K562 (cell line): ENCODE measurements at regions not wholly inside any gene's neighbourhood (a gene's known extent, or its start where the extent isn't known, plus 50 kb on each side); places are given as distances from the start of the nearest gene placed in this dataset.
"Not testable (repeated sequence)": the region's sequence is repeated elsewhere in the genome, so short reads cannot be mapped to it uniquely, and the experiment has no call there.

Experiments used
- BCL6 ChIP-seq: fragments of 250-450 bp; sonication (Bioruptor Pico); IDR thresholded peaks from 2 replicates; pipeline ENCODE4 v1.4.0; 2020
- TAF15 ChIP-seq: fragments of 200-400 bp; formaldehyde crosslinking; IDR thresholded peaks from 2 replicates; pipeline ENCODE4 v1.6.1; 2017; ENCODE audit warnings: mild to moderate bottlenecking, low read depth, low read length, moderate library complexity
- ZNF274 ChIP-seq: IDR thresholded peaks from 2 replicates; pipeline ENCODE4 v1.6.1; 2011; ENCODE audit warnings: low read depth, mild to moderate bottlenecking, low read length, moderate library complexity, borderline replicate concordance

- TF ChIP-seq TAF15; ZNF274; BCL6 (CRISPR knock-in tag): not testable (repeated sequence)
Measured at GRCh38 chr14:105886791-105887191, 360.4 kb downstream of the TMEM121 start.
